ENCODE measurements at regions not wholly inside any gene's neighbourhood (a gene's known extent, or its start where the extent isn't known, plus 50 kb on each side); places are given as distances from the start of the nearest gene placed in this dataset.
A peak's percentile ranks its signal among the peaks of the same experiment; 100 is the strongest.

GRCh38 chr3:27661797-27662196 is 60.3 kb downstream of the EOMES start:
- Histone ChIP-seq H3K36me3 (no peaks in the 10 kb centered on the region), H3K4me1 (peaks cover 0 to 9% (median 0%) of the 10 kb centered on the region in 4 donors), H3K4me3 (no peak overlapping the region), H3K27ac (no peak overlapping the region), H3K9me3 (no peaks in the 10 kb centered on the region), H3K27me3 (no peaks in the 10 kb centered on the region)
- no peak for DNase-seq
- WGBS, 2 donors (ENCODE audit: low coverage in 1 of 2): 40 to 72% methylated on average over 1 to 3 of the region's 3 CpGs
- intact Hi-C loops (cut with DNase I; ENCODE audit: low total_unique reads) (no loop called here), in situ Hi-C loops (cut with MboI; ENCODE audit: low pct_ligation_motif_present in 1 of 4, low pct_unique_long_range_greater_than_20kb in 1 of 4, low sequenced_read_pairs in 3 of 4) (loop anchor here in 1 of 4 donors (25.0 kb wide), 1 partner anchor 174 kb away; the partner anchor contains the start of gene SLC4A7)
- TF ChIP-seq CTCF (IDR thresholded peaks at IDR 0.05) (no peak), POLR2A (IDR thresholded peaks at IDR 0.05) (no peak), POLR2AphosphoS5 (IDR thresholded peaks at IDR 0.05) (no peak), EP300 (IDR thresholded peaks at IDR 0.05; ENCODE audit: low read depth) (no peak)

DNA sequence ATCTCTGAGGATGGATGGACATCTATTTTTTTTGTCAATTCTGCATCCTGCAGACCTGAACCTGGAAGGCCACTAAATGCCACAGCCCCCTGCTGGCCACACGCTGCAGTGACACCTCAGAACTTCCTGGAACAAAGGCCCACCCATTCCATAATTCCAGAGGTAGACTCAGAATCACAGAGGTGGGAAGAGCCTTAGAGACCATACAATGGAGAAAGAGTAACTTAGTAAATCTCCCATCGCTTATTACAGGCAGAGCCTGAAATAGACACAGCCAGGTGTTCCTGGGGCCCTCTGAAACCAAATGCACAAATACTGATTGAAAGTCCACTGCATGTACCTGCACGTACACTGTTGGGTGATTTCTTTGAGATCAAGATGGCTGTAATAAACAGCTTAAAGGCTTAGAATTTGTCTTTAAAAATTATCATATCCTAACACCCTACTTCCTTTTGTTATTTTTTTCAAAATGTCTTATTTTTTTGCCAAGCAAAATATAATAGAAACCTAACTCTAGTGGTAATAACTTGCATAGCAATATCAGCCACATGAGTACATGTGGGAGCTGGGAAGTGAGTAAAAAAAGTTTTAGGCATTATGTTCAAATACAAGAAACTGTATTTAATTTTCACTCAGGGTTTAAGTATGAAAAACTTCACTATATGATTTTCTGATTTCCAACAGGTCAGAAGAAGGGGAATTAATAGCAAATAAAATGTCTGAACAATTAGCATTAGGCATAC is 62.7 kb downstream of the EOMES start:
- WGBS, 2 donors (ENCODE audit: low coverage in 1 of 2): 51 to 84% methylated on average over 2 to 3 of the region's 3 CpGs
- peak; percentile 77 to 81 (median 80) for TF ChIP-seq CTCF (IDR thresholded peaks at IDR 0.05)
- TF ChIP-seq POLR2AphosphoS5 (IDR thresholded peaks at IDR 0.05): no peak
- peak; percentile 60 for DNase-seq
- in situ Hi-C loops (cut with MboI; ENCODE audit: low pct_ligation_motif_present in 1 of 4, low pct_unique_long_range_greater_than_20kb in 1 of 4, low sequenced_read_pairs in 3 of 4) (loop anchor here in 1 of 4 donors (25.0 kb wide), 1 partner anchor 172 kb away; the partner anchor contains the start of gene SLC4A7), intact Hi-C loops (cut with DNase I; ENCODE audit: low total_unique reads) (no loop called here)
- H3K27ac ChIP-seq: no peak overlapping the region
- no peak overlapping the region for H3K4me3 ChIP-seq
- no peaks in the 10 kb centered on the region for H3K27me3 ChIP-seq
- no peaks in the 10 kb centered on the region for H3K36me3 ChIP-seq
- no peaks in the 10 kb centered on the region for H3K9me3 ChIP-seq
- H3K4me1 ChIP-seq: no peaks in the 10 kb centered on the region

DNA sequence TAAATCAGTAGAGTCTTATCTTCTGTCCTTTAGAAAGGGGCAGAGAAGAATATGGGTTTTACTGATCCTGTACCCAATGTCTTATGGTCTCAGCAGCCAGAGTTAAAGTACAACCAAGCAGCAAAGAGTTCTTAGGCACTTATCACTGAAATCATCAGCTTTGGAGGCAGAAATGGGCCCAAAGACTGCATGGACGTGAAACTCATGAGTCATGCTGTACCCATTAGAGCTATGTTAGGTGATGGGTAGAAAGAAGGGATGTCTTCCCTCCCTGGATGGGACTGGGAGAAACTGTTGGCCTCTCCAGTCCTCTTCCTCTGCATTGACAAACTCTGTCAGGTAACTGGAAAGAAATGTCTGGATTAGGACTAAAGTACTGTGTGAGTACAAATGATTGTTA is 63.4 kb downstream of the EOMES start:
- H3K27ac ChIP-seq: no peak overlapping the region
- no peak for DNase-seq
- H3K36me3 ChIP-seq: no peaks in the 10 kb centered on the region
- intact Hi-C loops (cut with DNase I; ENCODE audit: low total_unique reads): no loop called here
- TF ChIP-seq POLR2AphosphoS5 (IDR thresholded peaks at IDR 0.05) (no peak), EP300 (IDR thresholded peaks at IDR 0.05; ENCODE audit: low read depth) (no peak), CTCF (IDR thresholded peaks at IDR 0.05) (no peak), POLR2A (IDR thresholded peaks at IDR 0.05) (no peak)
- no peaks in the 10 kb centered on the region for H3K4me1 ChIP-seq
- no peaks in the 10 kb centered on the region for H3K9me3 ChIP-seq
- in situ Hi-C loops (cut with MboI; ENCODE audit: low pct_ligation_motif_present in 1 of 4, low pct_unique_long_range_greater_than_20kb in 1 of 4, low sequenced_read_pairs in 3 of 4): loop anchor here in 1 of 4 donors (25.0 kb wide), 1 partner anchor 171 kb away; the partner anchor contains the start of gene SLC4A7
- H3K27me3 ChIP-seq: no peaks in the 10 kb centered on the region
- no peak overlapping the region for H3K4me3 ChIP-seq
- WGBS, 2 donors (ENCODE audit: low coverage in 1 of 2): 67 to 73% methylated on average over 1 of the region's 1 CpG

- TF ChIP-seq POLR2AphosphoS5 (IDR thresholded peaks at IDR 0.05) (no peak), POLR2A (IDR thresholded peaks at IDR 0.05) (no peak), EP300 (IDR thresholded peaks at IDR 0.05; ENCODE audit: low read depth) (no peak), CTCF (IDR thresholded peaks at IDR 0.05) (no peak)
- WGBS, 2 donors (ENCODE audit: low coverage in 1 of 2): 88 to 90% methylated on average over 2 of the region's 2 CpGs
- no peak for DNase-seq
- H3K27ac ChIP-seq: no peak overlapping the region
- no peak overlapping the region for H3K4me3 ChIP-seq
- no peaks in the 10 kb centered on the region for H3K36me3 ChIP-seq
- H3K4me1 ChIP-seq: no peaks in the 10 kb centered on the region
- intact Hi-C loops (cut with DNase I; ENCODE audit: low total_unique reads): no loop called here
- in situ Hi-C loops (cut with MboI; ENCODE audit: low pct_ligation_motif_present in 1 of 4, low pct_unique_long_range_greater_than_20kb in 1 of 4, low sequenced_read_pairs in 3 of 4): loop anchor here in 1 of 4 donors (25.0 kb wide), 1 partner anchor 171 kb away; the partner anchor contains the start of gene SLC4A7
- H3K9me3 ChIP-seq: no peaks in the 10 kb centered on the region
- H3K27me3 ChIP-seq: no peaks in the 10 kb centered on the region
Observed at GRCh38 chr3:27657871-27658270, 64.3 kb downstream of the EOMES start.

All from transverse colon (tissue), 4 donors.